Common myeloid progenitor, CD34-positive (primary cell): ENCODE measurements at regions not wholly inside any gene's neighbourhood (a gene's known extent, or its start where the extent isn't known, plus 50 kb on each side); places are given as distances from the start of the nearest gene placed in this dataset.

Source experiments
- CTCF ChIA-PET: fragments of 350-600 bp; sonication (Branson Sonifier 250); formaldehyde crosslinking; loops from one replicate; lab custom pipeline; 2021; ENCODE audit warnings: antibody characterized with exemption; lab: Charles Lee
- POLR2A ChIA-PET: fragments of 350-600 bp; sonication (Branson Sonifier 250); formaldehyde crosslinking; loops from one replicate; lab custom pipeline; 2021; ENCODE audit warnings: antibody characterized with exemption; lab: Charles Lee
- DNase-seq, 3 donors: peaks; one replicate each; pipeline versions ENCODE4 v3.0.0 to v3.0.0-alpha.2; 2013
- H3K27ac ChIP-seq, 2 experiments: 1 replicate in 1 of 2; 2 replicates in 1 of 2; pipeline ENCODE4 v1.7.0; 2013; ENCODE audit warnings: inconsistent platforms in 2 of 2, low read length in 2 of 2, mild to moderate bottlenecking in 2 of 2, low read depth in 1 of 2, moderate library complexity in 1 of 2; ENCODE audit not compliant: severe bottlenecking in 2 of 2, insufficient read depth in 1 of 2, poor library complexity in 1 of 2
- H3K27me3 ChIP-seq, 5 experiments: replicated peaks in 2 of 5; 1 replicate in 3 of 5; 2 replicates in 2 of 5; pipeline versions ENCODE4 v1.6.1 to v1.7.0; 2013; ENCODE audit warnings: low read length in 4 of 5, mild to moderate bottlenecking in 2 of 5, moderate library complexity in 2 of 5, inconsistent platforms in 1 of 5; ENCODE audit not compliant: insufficient read depth in 5 of 5, control insufficient read depth in 4 of 5
- H3K36me3 ChIP-seq, 4 experiments: 1 replicate in 2 of 4; 2 replicates in 2 of 4; pipeline versions ENCODE4 v1.6.1 to v1.7.0; 2013; ENCODE audit warnings: low read length in 3 of 4, control low read depth in 1 of 4, mild to moderate bottlenecking in 1 of 4; ENCODE audit not compliant: control insufficient read depth in 4 of 4, insufficient read depth in 4 of 4
- H3K4me1 ChIP-seq, 4 experiments: 1 replicate in 3 of 4; 2 replicates in 1 of 4; pipeline versions ENCODE4 v1.6.1 to v1.7.1; 2013; ENCODE audit warnings: low read length in 3 of 4, mild to moderate bottlenecking in 3 of 4, control low read depth in 1 of 4, inconsistent platforms in 1 of 4, moderate library complexity in 1 of 4; ENCODE audit not compliant: control insufficient read depth in 4 of 4, insufficient read depth in 4 of 4; ENCODE audit errors: control extremely low read depth in 1 of 4
- H3K4me3 ChIP-seq, 7 experiments: 1 replicate in 4 of 7; 2 replicates in 3 of 7; pipeline versions ENCODE4 v1.5.1 to v1.7.0; 2013; ENCODE audit warnings: mild to moderate bottlenecking in 7 of 7, low read length in 6 of 7, moderate library complexity in 6 of 7, inconsistent platforms in 2 of 7, low read depth in 2 of 7, control low read depth in 1 of 7; ENCODE audit not compliant: insufficient read depth in 4 of 7, control insufficient read depth in 1 of 7; ENCODE audit errors: extremely low read depth in 1 of 7
- H3K9me3 ChIP-seq, 5 experiments: 1 replicate in 4 of 5; 2 replicates in 1 of 5; pipeline versions ENCODE4 v1.6.1 to v1.7.1; 2013; ENCODE audit warnings: low read length in 4 of 5, mild to moderate bottlenecking in 2 of 5, inconsistent platforms in 1 of 5, low read depth in 1 of 5, moderate library complexity in 1 of 5; ENCODE audit not compliant: control insufficient read depth in 4 of 5, insufficient read depth in 2 of 5; ENCODE audit errors: control extremely low read depth in 1 of 5
- WGBS: methylation state at CpG from one replicate; pipeline ENCODE4 v1.1.5; 2013; ENCODE audit not compliant: insufficient coverage; 5-methylcytosine and 5-hydroxymethylcytosine counted together

GRCh38 chr10:121335386-121335925 lies 262.8 kb downstream of the FGFR2 start:
- WGBS, result 83% methylated on average over 6 of the region's 7 CpGs
- no peaks in the 10 kb centered on the region for H3K36me3 ChIP-seq
- POLR2A ChIA-PET, result no interaction called here
- no peaks in the 10 kb centered on the region for H3K9me3 ChIP-seq
- no peak for DNase-seq
- peaks cover 0 to 3% (median 0%) of the 10 kb centered on the region in 5 experiments for H3K27me3 ChIP-seq
- H3K27ac ChIP-seq, result no peak overlapping the region
- CTCF ChIA-PET, result no interaction called here
- H3K4me3 ChIP-seq, result no peak overlapping the region
- no peaks in the 10 kb centered on the region for H3K4me1 ChIP-seq

- H3K36me3 ChIP-seq, result no peaks in the 10 kb centered on the region
- no peak overlapping the region for H3K4me3 ChIP-seq
- WGBS, result 91% methylated on average over 4 of the region's 5 CpGs
- DNase-seq, result no peak
- peaks cover 0 to 5% (median 0%) of the 10 kb centered on the region in 5 experiments for H3K27me3 ChIP-seq
- no peak overlapping the region for H3K27ac ChIP-seq
- no peaks in the 10 kb centered on the region for H3K9me3 ChIP-seq
- H3K4me1 ChIP-seq, result no peaks in the 10 kb centered on the region
- ChIA-PET POLR2A (no interaction called here), CTCF (no interaction called here)
Measured at GRCh38 chr10:121337427-121337826, 260.8 kb downstream of the FGFR2 start.

GRCh38 chr10:121338206-121338980 lies 259.9 kb downstream of the FGFR2 start:
- CTCF ChIA-PET, result no interaction called here
- Histone ChIP-seq H3K27ac (no peak overlapping the region), H3K4me3 (no peak overlapping the region), H3K36me3 (no peaks in the 10 kb centered on the region), H3K9me3 (no peaks in the 10 kb centered on the region), H3K4me1 (no peaks in the 10 kb centered on the region), H3K27me3 (peaks cover 0 to 5% (median 0%) of the 10 kb centered on the region in 5 experiments)
- POLR2A ChIA-PET, result no interaction called here
- no peak for DNase-seq
- 96% methylated on average over 9 of the region's 9 CpGs for WGBS

GRCh38 chr10:121339114-121339513 lies 259.1 kb downstream of the FGFR2 start:
- Histone ChIP-seq H3K9me3 (no peaks in the 10 kb centered on the region), H3K27ac (no peak overlapping the region), H3K4me1 (no peaks in the 10 kb centered on the region), H3K4me3 (no peak overlapping the region), H3K27me3 (peaks cover 0 to 5% (median 0%) of the 10 kb centered on the region in 5 experiments), H3K36me3 (no peaks in the 10 kb centered on the region)
- POLR2A ChIA-PET, result no interaction called here
- WGBS, result 94% methylated on average over 2 of the region's 5 CpGs
- CTCF ChIA-PET, result no interaction called here
- peak in 1 of 3 donors; percentile 7 for DNase-seq

GRCh38 chr10:121340271-121340831 lies 257.9 kb downstream of the FGFR2 start:
- peaks cover 0 to 5% (median 0%) of the 10 kb centered on the region in 5 experiments for H3K27me3 ChIP-seq
- ChIA-PET POLR2A (no interaction called here), CTCF (no interaction called here)
- no peaks in the 10 kb centered on the region for H3K4me1 ChIP-seq
- no peaks in the 10 kb centered on the region for H3K9me3 ChIP-seq
- no peak for DNase-seq
- H3K27ac ChIP-seq, result no peak overlapping the region
- WGBS, result 67% methylated on average over 1 of the region's 7 CpGs
- no peaks in the 10 kb centered on the region for H3K36me3 ChIP-seq
- no peak overlapping the region for H3K4me3 ChIP-seq

- ChIA-PET POLR2A (no interaction called here), CTCF (no interaction called here)
- H3K4me3 ChIP-seq, result no peak overlapping the region
- no peaks in the 10 kb centered on the region for H3K36me3 ChIP-seq
- no peaks in the 10 kb centered on the region for H3K27me3 ChIP-seq
- H3K27ac ChIP-seq, result no peak overlapping the region
- H3K9me3 ChIP-seq, result peaks cover 0 to 8% (median 0%) of the 10 kb centered on the region in 5 experiments
- DNase-seq, result no peak
- H3K4me1 ChIP-seq, result no peaks in the 10 kb centered on the region
- WGBS, result 100% methylated on average over 2 of the region's 5 CpGs
Measured at GRCh38 chr10:121351540-121351939, 246.7 kb downstream of the FGFR2 start.

GRCh38 chr10:121352231-121352855 lies 245.9 kb downstream of the FGFR2 start:
- H3K4me3 ChIP-seq, result no peak overlapping the region
- H3K4me1 ChIP-seq, result no peaks in the 10 kb centered on the region
- no peak for DNase-seq
- no peak overlapping the region for H3K27ac ChIP-seq
- no peaks in the 10 kb centered on the region for H3K36me3 ChIP-seq
- ChIA-PET POLR2A (no interaction called here), CTCF (no interaction called here)
- peaks cover 0 to 8% (median 0%) of the 10 kb centered on the region in 5 experiments for H3K9me3 ChIP-seq
- H3K27me3 ChIP-seq, result no peaks in the 10 kb centered on the region
- WGBS, result 93% methylated on average over 6 of the region's 7 CpGs
